ENCODE measurements at regions not wholly inside any gene's neighbourhood (a gene's known extent, or its start where the extent isn't known, plus 50 kb on each side); places are given as distances from the start of the nearest gene placed in this dataset.

DNA sequence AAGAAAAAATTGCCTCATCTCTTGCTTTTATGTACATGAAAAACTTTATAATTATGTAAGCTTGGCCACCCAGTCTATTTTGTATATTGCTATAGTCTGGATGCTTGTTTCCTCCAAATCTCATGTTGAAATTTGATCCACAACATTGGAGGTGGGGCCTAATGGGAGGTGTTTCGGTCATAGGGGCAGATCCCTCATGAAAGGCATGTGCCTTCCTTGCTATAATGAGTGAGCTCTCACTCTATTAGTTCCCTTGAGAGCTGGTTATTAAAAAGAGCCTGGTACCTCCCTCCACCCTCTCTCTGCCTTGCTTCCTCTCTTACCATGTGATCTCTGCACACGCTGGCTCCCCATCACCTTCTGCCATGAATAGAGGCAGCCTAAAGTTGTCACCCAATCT is 1005.1 kb downstream of the PCDH9 start:
- CTCF ChIA-PET: no interaction called here
- Histone ChIP-seq H3K4me1 (ENCODE audit: control insufficient read depth in 1 of 2, insufficient read depth in 2 of 2, low read length in 2 of 2) (no peaks in the 10 kb centered on the region), H3K27me3 (ENCODE audit: insufficient read depth, low read length) (no peaks in the 10 kb centered on the region), H3K79me2 (ENCODE audit: insufficient read depth, low read length) (no peaks in the 10 kb centered on the region), H2AFZ (ENCODE audit: low read depth, low read length, poor library complexity, severe bottlenecking) (no peak overlapping the region), H3K9me3 (ENCODE audit: control insufficient read depth in 1 of 2, insufficient read depth in 1 of 2, low read depth in 1 of 2, low read length in 2 of 2) (no peaks in the 10 kb centered on the region), H3K4me2 (ENCODE audit: low read length) (no peak overlapping the region), H3K4me3 (replicated peaks in 1 of 2; ENCODE audit: low read depth in 1 of 2, low read length in 2 of 2) (no peak overlapping the region), H3K9me2 (ENCODE audit: insufficient read depth) (no peaks in the 10 kb centered on the region; the same call in 1 of the 2 replicates), H3K36me3 (ENCODE audit: control insufficient read depth in 1 of 2, insufficient read depth in 2 of 2, low read length in 2 of 2) (no peaks in the 10 kb centered on the region), H4K20me1 (ENCODE audit: insufficient read depth) (no peaks in the 10 kb centered on the region), H3K27ac (ENCODE audit: low read depth, low read length) (no peak overlapping the region), H3K9ac (ENCODE audit: low read length) (no peak overlapping the region)
- no TSS peak for BruUV-seq (replicated peaks)
- TF ChIP-seq EZH2 (IDR thresholded peaks at IDR 0.05) (no peak), ZFX (IDR thresholded peaks at IDR 0.05) (no peak), POLR2AphosphoS5 (IDR thresholded peaks at IDR 0.05; ENCODE audit: low read depth, low read length) (no peak), SP1 (IDR thresholded peaks at IDR 0.05; ENCODE audit: low read depth) (no peak), SRF (IDR thresholded peaks at IDR 0.05; ENCODE audit: low read depth) (no peak), POLR2A (IDR thresholded peaks at IDR 0.05; ENCODE audit: borderline replicate concordance, extremely low read depth, insufficient read depth, insufficient read length) (no peak), EZH2phosphoT487 (IDR thresholded peaks at IDR 0.05; ENCODE audit: borderline replicate concordance) (no peak), FOSL1 (IDR thresholded peaks at IDR 0.05; ENCODE audit: low read depth) (no peak), CEBPB (IDR thresholded peaks at IDR 0.05; ENCODE audit: low read depth) (no peak), ELF1 (IDR thresholded peaks at IDR 0.05; ENCODE audit: borderline replicate concordance, low read depth) (no peak), JUND (IDR thresholded peaks at IDR 0.05) (no peak), SIN3A (IDR thresholded peaks at IDR 0.05; ENCODE audit: low read depth) (no peak), TCF7L2 (IDR thresholded peaks at IDR 0.05; ENCODE audit: borderline replicate concordance, extremely low read depth, insufficient read depth, insufficient read length) (no peak), CBX3 (IDR thresholded peaks at IDR 0.05; ENCODE audit: low read depth) (no peak), YY1 (IDR thresholded peaks at IDR 0.05; ENCODE audit: extremely low read depth, insufficient replicate concordance, low read depth, low read length) (no peak)
- TF ChIP-seq, protein P1, sequence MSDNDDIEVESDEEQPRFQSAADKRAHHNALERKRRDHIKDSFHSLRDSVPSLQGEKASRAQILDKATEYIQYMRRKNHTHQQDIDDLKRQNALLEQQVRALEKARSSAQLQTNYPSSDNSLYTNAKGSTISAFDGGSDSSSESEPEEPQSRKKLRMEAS (IDR thresholded peaks at IDR 0.05): no peak
- TF ChIP-seq, protein P2, sequence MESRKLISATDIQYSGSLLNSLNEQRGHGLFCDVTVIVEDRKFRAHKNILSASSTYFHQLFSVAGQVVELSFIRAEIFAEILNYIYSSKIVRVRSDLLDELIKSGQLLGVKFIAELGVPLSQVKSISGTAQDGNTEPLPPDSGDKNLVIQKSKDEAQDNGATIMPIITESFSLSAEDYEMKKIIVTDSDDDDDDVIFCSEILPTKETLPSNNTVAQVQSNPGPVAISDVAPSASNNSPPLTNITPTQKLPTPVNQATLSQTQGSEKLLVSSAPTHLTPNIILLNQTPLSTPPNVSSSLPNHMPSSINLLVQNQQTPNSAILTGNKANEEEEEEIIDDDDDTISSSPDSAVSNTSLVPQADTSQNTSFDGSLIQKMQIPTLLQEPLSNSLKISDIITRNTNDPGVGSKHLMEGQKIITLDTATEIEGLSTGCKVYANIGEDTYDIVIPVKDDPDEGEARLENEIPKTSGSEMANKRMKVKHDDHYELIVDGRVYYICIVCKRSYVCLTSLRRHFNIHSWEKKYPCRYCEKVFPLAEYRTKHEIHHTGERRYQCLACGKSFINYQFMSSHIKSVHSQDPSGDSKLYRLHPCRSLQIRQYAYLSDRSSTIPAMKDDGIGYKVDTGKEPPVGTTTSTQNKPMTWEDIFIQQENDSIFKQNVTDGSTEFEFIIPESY (IDR thresholded peaks at IDR 0.05; ENCODE audit: extremely low read depth, insufficient replicate concordance, low read length): no peak
- TF ChIP-seq, protein P3, sequence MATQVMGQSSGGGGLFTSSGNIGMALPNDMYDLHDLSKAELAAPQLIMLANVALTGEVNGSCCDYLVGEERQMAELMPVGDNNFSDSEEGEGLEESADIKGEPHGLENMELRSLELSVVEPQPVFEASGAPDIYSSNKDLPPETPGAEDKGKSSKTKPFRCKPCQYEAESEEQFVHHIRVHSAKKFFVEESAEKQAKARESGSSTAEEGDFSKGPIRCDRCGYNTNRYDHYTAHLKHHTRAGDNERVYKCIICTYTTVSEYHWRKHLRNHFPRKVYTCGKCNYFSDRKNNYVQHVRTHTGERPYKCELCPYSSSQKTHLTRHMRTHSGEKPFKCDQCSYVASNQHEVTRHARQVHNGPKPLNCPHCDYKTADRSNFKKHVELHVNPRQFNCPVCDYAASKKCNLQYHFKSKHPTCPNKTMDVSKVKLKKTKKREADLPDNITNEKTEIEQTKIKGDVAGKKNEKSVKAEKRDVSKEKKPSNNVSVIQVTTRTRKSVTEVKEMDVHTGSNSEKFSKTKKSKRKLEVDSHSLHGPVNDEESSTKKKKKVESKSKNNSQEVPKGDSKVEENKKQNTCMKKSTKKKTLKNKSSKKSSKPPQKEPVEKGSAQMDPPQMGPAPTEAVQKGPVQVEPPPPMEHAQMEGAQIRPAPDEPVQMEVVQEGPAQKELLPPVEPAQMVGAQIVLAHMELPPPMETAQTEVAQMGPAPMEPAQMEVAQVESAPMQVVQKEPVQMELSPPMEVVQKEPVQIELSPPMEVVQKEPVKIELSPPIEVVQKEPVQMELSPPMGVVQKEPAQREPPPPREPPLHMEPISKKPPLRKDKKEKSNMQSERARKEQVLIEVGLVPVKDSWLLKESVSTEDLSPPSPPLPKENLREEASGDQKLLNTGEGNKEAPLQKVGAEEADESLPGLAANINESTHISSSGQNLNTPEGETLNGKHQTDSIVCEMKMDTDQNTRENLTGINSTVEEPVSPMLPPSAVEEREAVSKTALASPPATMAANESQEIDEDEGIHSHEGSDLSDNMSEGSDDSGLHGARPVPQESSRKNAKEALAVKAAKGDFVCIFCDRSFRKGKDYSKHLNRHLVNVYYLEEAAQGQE (IDR thresholded peaks at IDR 0.05; ENCODE audit: low read depth): no peak
- TF ChIP-seq, protein P4, sequence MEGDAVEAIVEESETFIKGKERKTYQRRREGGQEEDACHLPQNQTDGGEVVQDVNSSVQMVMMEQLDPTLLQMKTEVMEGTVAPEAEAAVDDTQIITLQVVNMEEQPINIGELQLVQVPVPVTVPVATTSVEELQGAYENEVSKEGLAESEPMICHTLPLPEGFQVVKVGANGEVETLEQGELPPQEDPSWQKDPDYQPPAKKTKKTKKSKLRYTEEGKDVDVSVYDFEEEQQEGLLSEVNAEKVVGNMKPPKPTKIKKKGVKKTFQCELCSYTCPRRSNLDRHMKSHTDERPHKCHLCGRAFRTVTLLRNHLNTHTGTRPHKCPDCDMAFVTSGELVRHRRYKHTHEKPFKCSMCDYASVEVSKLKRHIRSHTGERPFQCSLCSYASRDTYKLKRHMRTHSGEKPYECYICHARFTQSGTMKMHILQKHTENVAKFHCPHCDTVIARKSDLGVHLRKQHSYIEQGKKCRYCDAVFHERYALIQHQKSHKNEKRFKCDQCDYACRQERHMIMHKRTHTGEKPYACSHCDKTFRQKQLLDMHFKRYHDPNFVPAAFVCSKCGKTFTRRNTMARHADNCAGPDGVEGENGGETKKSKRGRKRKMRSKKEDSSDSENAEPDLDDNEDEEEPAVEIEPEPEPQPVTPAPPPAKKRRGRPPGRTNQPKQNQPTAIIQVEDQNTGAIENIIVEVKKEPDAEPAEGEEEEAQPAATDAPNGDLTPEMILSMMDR (IDR thresholded peaks at IDR 0.05 in 2 of 3, conservative IDR thresholded peaks at IDR 0.05 in 1 of 3; ENCODE audit: borderline replicate concordance in 1 of 3, insufficient read depth in 1 of 3, low read depth in 2 of 3, low read length in 2 of 3): no peak
- TF ChIP-seq, protein P5, sequence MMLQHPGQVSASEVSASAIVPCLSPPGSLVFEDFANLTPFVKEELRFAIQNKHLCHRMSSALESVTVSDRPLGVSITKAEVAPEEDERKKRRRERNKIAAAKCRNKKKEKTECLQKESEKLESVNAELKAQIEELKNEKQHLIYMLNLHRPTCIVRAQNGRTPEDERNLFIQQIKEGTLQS (IDR thresholded peaks at IDR 0.05): no peak
- no peak for ATAC-seq
- RAD21 ChIA-PET (ENCODE audit: low non-redundant PET in 1 of 2, low total read pairs in 2 of 2, uncharacterized antibody in 2 of 2, unreplicated experiment in 2 of 2): no interaction called here
- POLR2A ChIA-PET: no interaction called here
- intact Hi-C loops (cut with micrococcal nuclease): no loop called here
- no peak for DNase-seq (ENCODE audit: low read depth, low spot score)

Measured in HCT116 (cell line).